Hepatocyte (in vitro differentiated cells): ENCODE measurements at regions not wholly inside any gene's neighbourhood (a gene's known extent, or its start where the extent isn't known, plus 50 kb on each side); places are given as distances from the start of the nearest gene placed in this dataset.

Source experiments
- DNase-seq: peaks from one replicate; pipeline ENCODE4 v3.0.0-alpha.2; 2016; ENCODE audit warnings: low spot score
- H2AFZ ChIP-seq: fragments of 200-600 bp; sonication (generic); 2 replicates; pipeline ENCODE4 v1.6.0; 2016; ENCODE audit warnings: antibody characterized with exemption, mild to moderate bottlenecking
- H3K27ac ChIP-seq: fragments of 200-600 bp; sonication (generic); 2 replicates; pipeline ENCODE4 v1.5.1; 2016; ENCODE audit warnings: mild to moderate bottlenecking
- H3K27me3 ChIP-seq: fragments of 200-600 bp; sonication (generic); 2 replicates; pipeline ENCODE4 v1.6.1; 2016
- H3K36me3 ChIP-seq: fragments of 200-600 bp; sonication (generic); replicated peaks from 2 replicates; pipeline ENCODE4 v1.5.1; 2016; ENCODE audit warnings: low read depth; ENCODE audit not compliant: insufficient read depth
- H3K4me1 ChIP-seq: fragments of 200-600 bp; sonication (generic); 2 replicates; pipeline ENCODE4 v1.5.1; 2016; ENCODE audit warnings: mild to moderate bottlenecking, moderate library complexity; ENCODE audit not compliant: insufficient read depth
- H3K4me2 ChIP-seq: fragments of 200-600 bp; sonication (generic); 2 replicates; pipeline ENCODE4 v1.6.0; 2016
- H3K4me3 ChIP-seq: fragments of 200-600 bp; sonication (generic); 2 replicates; pipeline ENCODE4 v1.5.1; 2016; ENCODE audit warnings: mild to moderate bottlenecking
- H3K79me2 ChIP-seq: fragments of 200-600 bp; sonication (generic); 2 replicates; pipeline ENCODE4 v1.6.0; 2017; ENCODE audit warnings: mild to moderate bottlenecking
- H3K9me2 ChIP-seq: fragments of 200-600 bp; sonication (generic); replicated peaks from 2 replicates; pipeline ENCODE4 v1.6.0; 2017; ENCODE audit warnings: mild to moderate bottlenecking; ENCODE audit not compliant: insufficient read depth
- H3K9me3 ChIP-seq: fragments of 200-600 bp; sonication (generic); 2 replicates; pipeline ENCODE4 v1.5.1; 2016; ENCODE audit warnings: low read depth, mild to moderate bottlenecking
- H4K20me1 ChIP-seq: fragments of 200-600 bp; sonication (generic); 2 replicates; pipeline ENCODE4 v1.6.0; 2016; ENCODE audit warnings: mild to moderate bottlenecking; ENCODE audit not compliant: insufficient read depth, poor library complexity, severe bottlenecking
- CTCF ChIP-seq: fragments of 200-600 bp; sonication (generic); IDR thresholded peaks from 2 replicates; pipeline ENCODE4 v1.5.1; 2016; ENCODE audit warnings: antibody characterized with exemption, mild to moderate bottlenecking; ENCODE audit not compliant: poor library complexity
- EZH2 ChIP-seq: fragments of 200-600 bp; sonication (generic); IDR thresholded peaks from 2 replicates; pipeline ENCODE4 v1.6.1; 2016; ENCODE audit warnings: antibody characterized with exemption, mild to moderate bottlenecking, borderline replicate concordance
- EZH2phosphoT487 ChIP-seq: fragments of 200-600 bp; sonication (generic); IDR thresholded peaks from one replicate; pipeline ENCODE4 v1.6.1; 2018; ENCODE audit warnings: antibody characterized with exemption, mild to moderate bottlenecking, low read depth, moderate library complexity; ENCODE audit not compliant: unreplicated experiment, severe bottlenecking
- WGBS: methylation state at CpG from one replicate; pipeline ENCODE4 v1.1.6; 2016; ENCODE audit warnings: low lambda C conversion rate; ENCODE audit errors: missing lambda C conversion rate; 5-methylcytosine and 5-hydroxymethylcytosine counted together

- Histone ChIP-seq H3K9me3 (no peaks in the 10 kb centered on the region), H3K4me3 (no peak overlapping the region), H3K4me1 (no peaks in the 10 kb centered on the region), H3K27me3 (no peaks in the 10 kb centered on the region), H3K79me2 (no peaks in the 10 kb centered on the region), H3K36me3 (no peaks in the 10 kb centered on the region), H3K9me2 (no peaks in the 10 kb centered on the region), H3K27ac (no peak overlapping the region), H4K20me1 (no peaks in the 10 kb centered on the region), H3K4me2 (no peak overlapping the region), H2AFZ (no peak overlapping the region)
- TF ChIP-seq EZH2 (no peak), CTCF (no peak), EZH2phosphoT487 (no peak)
- WGBS, result 68% methylated on average over 2 of the region's 2 CpGs
- no peak for DNase-seq
These were observed 407.8 kb upstream of the C16orf82 start for GRCh38 chr16:26658915-26659314.

- no peaks in the 10 kb centered on the region for H3K27me3 ChIP-seq
- no peak for DNase-seq
- H3K79me2 ChIP-seq, result no peaks in the 10 kb centered on the region
- H4K20me1 ChIP-seq, result no peaks in the 10 kb centered on the region
- no peak for TF ChIP-seq EZH2
- no peak for TF ChIP-seq CTCF
- TF ChIP-seq EZH2phosphoT487, result no peak
- no peak overlapping the region for H3K4me2 ChIP-seq
- H3K9me3 ChIP-seq, result no peaks in the 10 kb centered on the region
- H3K9me2 ChIP-seq, result no peaks in the 10 kb centered on the region
- 84% methylated on average over 4 of the region's 4 CpGs for WGBS
- no peaks in the 10 kb centered on the region for H3K36me3 ChIP-seq
- no peak overlapping the region for H3K4me3 ChIP-seq
- H2AFZ ChIP-seq, result no peak overlapping the region
- H3K4me1 ChIP-seq, result no peaks in the 10 kb centered on the region
- H3K27ac ChIP-seq, result no peak overlapping the region
These were observed 402.6 kb upstream of the C16orf82 start for GRCh38 chr16:26664086-26664485.

- TF ChIP-seq CTCF (no peak), EZH2phosphoT487 (no peak), EZH2 (no peak)
- no peak overlapping the region for H2AFZ ChIP-seq
- no peaks in the 10 kb centered on the region for H3K27me3 ChIP-seq
- H3K79me2 ChIP-seq, result no peaks in the 10 kb centered on the region
- H4K20me1 ChIP-seq, result no peaks in the 10 kb centered on the region
- H3K4me1 ChIP-seq, result no peaks in the 10 kb centered on the region
- H3K36me3 ChIP-seq, result no peaks in the 10 kb centered on the region
- WGBS, result 58% methylated on average over 13 of the region's 13 CpGs
- no peak for DNase-seq
- H3K9me2 ChIP-seq, result no peaks in the 10 kb centered on the region
- H3K27ac ChIP-seq, result no peak overlapping the region
- no peaks in the 10 kb centered on the region for H3K9me3 ChIP-seq
- H3K4me3 ChIP-seq, result no peak overlapping the region
- no peak overlapping the region for H3K4me2 ChIP-seq
These were observed 401.4 kb upstream of the C16orf82 start for GRCh38 chr16:26665166-26665939.
